ENCODE measurements at regions not wholly inside any gene's neighbourhood (a gene's known extent, or its start where the extent isn't known, plus 50 kb on each side); places are given as distances from the start of the nearest gene placed in this dataset.

DNA sequence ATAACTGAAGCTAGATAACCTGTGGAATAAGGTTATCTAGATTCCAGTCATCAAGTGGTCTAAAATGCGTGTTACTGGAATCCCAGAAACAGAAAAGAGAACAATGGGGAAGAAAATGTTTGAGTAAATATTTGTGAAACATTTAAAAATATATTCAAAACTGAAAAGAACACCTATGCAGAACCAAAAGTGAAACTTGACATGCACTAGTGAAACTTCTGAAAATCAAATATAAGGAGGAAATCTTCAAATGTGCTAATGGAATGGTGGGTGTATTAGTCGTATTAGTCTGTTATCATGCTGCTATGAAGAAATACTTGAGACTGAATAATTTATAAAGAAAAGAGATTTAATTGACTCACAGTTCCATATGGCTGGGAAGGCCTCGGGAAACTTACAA, 512.4 kb upstream of the KLHL4 start:
- TF ChIP-seq, protein P1, sequence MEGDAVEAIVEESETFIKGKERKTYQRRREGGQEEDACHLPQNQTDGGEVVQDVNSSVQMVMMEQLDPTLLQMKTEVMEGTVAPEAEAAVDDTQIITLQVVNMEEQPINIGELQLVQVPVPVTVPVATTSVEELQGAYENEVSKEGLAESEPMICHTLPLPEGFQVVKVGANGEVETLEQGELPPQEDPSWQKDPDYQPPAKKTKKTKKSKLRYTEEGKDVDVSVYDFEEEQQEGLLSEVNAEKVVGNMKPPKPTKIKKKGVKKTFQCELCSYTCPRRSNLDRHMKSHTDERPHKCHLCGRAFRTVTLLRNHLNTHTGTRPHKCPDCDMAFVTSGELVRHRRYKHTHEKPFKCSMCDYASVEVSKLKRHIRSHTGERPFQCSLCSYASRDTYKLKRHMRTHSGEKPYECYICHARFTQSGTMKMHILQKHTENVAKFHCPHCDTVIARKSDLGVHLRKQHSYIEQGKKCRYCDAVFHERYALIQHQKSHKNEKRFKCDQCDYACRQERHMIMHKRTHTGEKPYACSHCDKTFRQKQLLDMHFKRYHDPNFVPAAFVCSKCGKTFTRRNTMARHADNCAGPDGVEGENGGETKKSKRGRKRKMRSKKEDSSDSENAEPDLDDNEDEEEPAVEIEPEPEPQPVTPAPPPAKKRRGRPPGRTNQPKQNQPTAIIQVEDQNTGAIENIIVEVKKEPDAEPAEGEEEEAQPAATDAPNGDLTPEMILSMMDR (IDR thresholded peaks at IDR 0.05), result no peak
- TF ChIP-seq, protein P2, sequence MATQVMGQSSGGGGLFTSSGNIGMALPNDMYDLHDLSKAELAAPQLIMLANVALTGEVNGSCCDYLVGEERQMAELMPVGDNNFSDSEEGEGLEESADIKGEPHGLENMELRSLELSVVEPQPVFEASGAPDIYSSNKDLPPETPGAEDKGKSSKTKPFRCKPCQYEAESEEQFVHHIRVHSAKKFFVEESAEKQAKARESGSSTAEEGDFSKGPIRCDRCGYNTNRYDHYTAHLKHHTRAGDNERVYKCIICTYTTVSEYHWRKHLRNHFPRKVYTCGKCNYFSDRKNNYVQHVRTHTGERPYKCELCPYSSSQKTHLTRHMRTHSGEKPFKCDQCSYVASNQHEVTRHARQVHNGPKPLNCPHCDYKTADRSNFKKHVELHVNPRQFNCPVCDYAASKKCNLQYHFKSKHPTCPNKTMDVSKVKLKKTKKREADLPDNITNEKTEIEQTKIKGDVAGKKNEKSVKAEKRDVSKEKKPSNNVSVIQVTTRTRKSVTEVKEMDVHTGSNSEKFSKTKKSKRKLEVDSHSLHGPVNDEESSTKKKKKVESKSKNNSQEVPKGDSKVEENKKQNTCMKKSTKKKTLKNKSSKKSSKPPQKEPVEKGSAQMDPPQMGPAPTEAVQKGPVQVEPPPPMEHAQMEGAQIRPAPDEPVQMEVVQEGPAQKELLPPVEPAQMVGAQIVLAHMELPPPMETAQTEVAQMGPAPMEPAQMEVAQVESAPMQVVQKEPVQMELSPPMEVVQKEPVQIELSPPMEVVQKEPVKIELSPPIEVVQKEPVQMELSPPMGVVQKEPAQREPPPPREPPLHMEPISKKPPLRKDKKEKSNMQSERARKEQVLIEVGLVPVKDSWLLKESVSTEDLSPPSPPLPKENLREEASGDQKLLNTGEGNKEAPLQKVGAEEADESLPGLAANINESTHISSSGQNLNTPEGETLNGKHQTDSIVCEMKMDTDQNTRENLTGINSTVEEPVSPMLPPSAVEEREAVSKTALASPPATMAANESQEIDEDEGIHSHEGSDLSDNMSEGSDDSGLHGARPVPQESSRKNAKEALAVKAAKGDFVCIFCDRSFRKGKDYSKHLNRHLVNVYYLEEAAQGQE (IDR thresholded peaks at IDR 0.05; ENCODE audit: insufficient read depth in 1 of 2, low read depth in 2 of 2, low read length in 1 of 2), result no peak
- TF ChIP-seq POLR2AphosphoS5 (IDR thresholded peaks at IDR 0.05; ENCODE audit: low read depth, low read length), result no peak

All from Panc1 (cell line).